GM12891 (cell line): ENCODE measurements at regions not wholly inside any gene's neighbourhood (a gene's known extent, or its start where the extent isn't known, plus 50 kb on each side); places are given as distances from the start of the nearest gene placed in this dataset.

Source experiments
- POLR2A ChIP-seq: IDR thresholded peaks from 2 replicates; pipeline ENCODE4 v1.6.1; 2011; ENCODE audit warnings: low read depth, low read length, control low read depth
- POLR2AphosphoS5 ChIP-seq: IDR thresholded peaks from 2 replicates; pipeline ENCODE4 v1.6.1; 2011; ENCODE audit warnings: low read depth, low read length, control low read depth

DNA sequence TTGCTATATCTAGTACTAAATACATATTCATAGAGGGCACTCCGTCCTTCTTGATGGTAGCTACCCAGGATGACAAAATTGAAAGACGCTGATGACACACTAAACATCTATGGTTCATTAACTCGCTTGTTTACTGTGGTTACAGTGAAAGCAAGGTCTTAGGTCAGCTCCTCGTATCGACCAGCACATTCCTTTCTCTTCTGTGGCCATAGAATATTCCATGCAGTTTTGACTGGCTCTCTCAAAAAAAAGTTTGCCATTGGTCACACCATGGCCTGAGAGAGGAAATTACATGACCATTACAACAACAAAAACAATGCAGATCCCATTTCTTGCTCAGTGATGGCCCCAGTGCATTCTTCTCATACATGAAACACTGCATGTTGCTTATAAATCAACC, 411.4 kb upstream of the SOX5 start:
- TF ChIP-seq POLR2AphosphoS5: no peak
- no peak for TF ChIP-seq POLR2A
